HG02973 (cell line): ENCODE measurements at regions not wholly inside any gene's neighbourhood (a gene's known extent, or its start where the extent isn't known, plus 50 kb on each side); places are given as distances from the start of the nearest gene placed in this dataset.
"Not testable (repeated sequence)": the region's sequence is repeated elsewhere in the genome, so short reads cannot be mapped to it uniquely, and the experiment has no call there.

ENCODE experiments used
- ATAC-seq: cut with Tn5 transposase; IDR thresholded peaks from one replicate; pipeline ENCODE4 v1.9.1; 2021; ENCODE audit warnings: moderate library complexity; ENCODE audit not compliant: unreplicated experiment

DNA sequence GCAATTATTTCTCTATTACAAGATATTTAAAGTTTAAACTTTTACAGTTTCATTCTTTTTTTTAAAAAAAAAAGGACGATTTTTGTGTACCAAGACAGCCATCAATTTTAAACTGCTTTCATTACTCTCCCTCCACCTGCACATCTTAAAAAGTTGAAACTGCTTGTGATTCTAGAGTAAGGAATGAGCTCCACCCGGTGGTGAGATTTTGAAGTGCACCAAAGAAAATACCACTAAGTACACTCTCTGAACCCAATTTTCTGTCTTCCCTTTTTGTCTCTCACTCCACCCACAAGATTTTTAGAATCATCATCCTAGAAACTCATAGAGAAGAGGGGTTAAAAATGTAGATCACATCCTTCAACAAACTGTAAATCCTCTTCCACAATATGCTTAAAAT lies 91.3 kb upstream of the WDR44 start:
- no peak for ATAC-seq

DNA sequence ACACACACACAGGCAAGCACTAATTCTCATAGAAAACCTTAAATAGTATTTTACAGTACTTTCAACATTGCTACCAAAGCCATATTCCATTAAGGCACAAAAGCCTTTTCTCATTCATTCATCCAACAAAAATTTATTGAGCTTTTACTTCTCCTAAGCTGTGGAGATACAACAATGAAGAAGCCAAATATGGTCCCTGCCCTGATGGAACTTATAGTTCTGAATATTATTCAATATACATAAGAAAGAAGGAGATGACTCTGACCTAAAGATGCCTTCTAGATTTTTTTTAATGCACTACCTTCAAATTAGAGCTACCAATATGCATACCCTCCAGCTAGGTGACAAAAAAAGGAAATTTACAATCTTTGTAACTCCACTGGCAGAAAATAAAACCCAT lies 90.0 kb upstream of the WDR44 start:
- ATAC-seq: no peak

DNA sequence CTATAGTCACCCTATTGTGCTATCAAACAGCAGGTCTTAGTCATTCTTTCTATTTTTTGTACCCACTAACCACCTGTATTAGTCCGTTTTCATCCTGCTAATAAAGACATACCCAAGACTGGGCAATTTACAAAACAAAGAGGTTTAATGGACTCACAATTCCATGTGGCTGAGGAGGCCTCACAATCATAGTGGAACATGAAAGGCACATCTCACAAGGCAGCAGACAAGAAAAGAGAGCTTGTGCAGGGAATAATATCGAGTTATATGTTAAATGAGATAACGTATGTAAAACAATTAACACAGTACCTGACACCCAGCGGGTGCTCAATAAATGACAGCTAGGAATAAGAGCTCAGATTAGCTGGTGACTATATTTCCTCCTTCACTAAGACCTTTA lies 88.1 kb upstream of the WDR44 start:
- ATAC-seq: no peak

DNA sequence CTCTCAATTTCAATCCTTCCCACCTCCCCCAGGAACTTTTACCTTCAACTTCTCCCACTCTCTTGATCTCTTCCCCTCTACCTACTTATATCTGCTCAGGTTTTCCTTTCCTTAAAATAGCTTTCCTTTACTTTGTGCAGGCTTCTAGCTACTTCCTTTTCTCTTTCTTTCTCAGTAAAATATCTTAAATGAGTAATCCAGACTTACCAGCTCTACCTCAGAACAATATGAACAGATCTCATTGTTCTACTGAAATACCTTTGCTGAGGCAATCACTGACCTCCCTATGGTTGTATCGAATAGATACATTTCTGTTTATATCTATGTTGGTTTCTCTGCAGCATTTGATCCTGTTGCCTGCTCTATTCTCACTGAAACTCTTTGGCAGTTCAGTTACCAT lies 86.7 kb upstream of the WDR44 start:
- ATAC-seq: no peak

DNA sequence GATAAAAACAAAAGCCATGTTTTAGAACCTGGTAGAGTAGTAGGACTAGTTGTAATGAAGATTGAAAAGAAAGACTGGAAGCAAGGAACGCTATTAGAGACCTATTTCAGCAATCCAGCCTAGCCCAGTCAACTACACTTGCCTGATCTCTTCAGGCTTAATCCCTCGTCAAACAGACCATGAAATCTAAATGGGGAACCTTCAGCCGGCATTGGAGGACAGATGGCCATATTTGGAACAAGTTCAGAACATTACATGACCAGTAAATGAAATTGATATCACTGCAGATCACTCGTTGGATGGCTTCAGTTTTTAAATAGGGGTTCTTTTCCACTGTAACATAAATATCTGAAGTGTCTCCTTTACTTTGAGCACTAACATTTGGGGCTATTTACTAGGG lies 84.8 kb upstream of the WDR44 start:
- no peak for ATAC-seq

DNA sequence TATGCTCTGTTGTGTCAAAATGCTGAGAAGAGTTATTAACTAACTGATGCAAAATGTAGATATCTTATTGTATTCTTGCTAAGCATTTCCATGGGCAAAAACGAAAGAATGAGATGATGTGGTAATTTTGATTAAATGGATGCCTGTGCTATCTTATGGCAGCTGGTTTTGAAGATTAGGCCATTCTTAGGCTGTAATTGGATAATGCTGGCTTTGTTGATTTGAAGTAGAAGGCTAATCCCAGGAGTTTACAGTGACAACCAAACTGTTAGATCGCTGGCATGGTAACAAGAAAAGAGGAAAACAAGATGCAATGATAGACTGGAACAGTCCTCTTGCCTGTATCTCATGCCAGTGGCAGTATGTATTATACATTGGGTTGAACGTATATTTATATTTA lies 74.1 kb upstream of the WDR44 start:
- no peak for ATAC-seq

DNA sequence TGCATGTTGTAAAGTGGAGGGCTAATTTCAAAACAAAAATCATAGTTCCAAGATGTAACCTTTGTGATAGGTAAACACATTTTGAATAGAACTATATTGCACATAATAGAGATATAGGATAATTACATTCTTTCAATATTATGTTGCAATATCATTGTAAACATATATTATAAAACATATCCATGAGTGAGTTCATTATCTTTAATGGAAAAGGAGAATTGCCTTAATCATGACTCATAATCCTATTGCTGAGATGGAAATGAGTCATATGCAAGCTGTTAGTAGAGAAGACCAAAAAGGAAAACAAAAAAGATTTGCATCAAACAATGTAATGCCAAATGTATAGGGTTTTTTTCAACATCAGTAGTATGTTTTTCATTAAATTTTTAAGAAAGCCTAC lies 73.7 kb upstream of the WDR44 start:
- ATAC-seq: no peak

DNA sequence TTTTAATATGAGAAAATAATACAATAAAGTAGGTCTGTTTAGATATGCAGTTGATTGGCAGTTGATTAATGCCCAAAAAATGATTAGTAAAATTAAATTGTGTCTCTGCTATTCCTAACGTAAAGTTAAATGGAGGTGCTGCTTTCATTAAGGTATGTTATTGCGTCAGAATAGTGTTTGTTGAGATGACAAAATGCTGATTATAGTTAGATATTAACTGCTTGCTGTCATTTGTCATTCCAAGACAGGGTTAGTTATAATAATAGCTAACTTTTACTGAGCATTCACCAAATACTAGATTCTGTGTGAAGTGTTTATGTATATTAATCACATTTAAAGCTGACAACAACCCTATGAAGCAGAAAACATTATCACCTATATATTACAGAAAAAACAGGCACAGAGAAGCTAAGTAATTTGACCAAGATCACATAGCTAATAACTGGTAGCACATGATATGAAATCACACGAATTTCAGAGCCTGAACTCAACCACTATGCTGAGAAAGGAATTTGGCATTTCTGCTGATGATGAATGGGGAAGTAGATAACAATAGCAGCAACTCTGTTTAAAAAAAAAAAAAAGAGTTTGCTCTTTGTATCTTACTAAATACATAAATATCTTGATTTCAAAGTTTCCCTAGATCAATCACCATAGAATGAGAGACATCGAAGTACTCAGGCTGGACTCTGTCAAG lies 59.7 kb upstream of the WDR44 start:
- ATAC-seq: no peak

DNA sequence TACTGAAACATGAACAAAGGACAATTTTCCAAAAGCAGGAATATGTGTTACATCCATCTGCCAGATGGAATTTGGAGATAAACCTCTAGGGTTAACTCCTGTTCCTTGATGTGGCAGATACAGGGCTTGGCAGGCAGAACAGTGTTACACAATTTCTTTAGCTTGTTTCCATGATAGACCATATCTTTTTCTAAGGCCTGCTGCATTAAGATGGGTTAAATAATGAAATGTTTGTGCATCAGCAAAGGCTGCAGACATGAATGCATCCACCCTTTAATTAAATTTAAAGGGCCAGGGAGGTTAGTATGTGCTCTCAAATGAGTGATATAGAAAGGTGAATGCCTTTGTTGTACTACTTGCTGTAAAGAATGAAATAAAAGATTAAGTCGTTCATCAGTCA lies 50.1 kb upstream of the WDR44 start:
- ATAC-seq: not testable (repeated sequence)
